Loucy (cell line): ENCODE measurements at regions not wholly inside any gene's neighbourhood (a gene's known extent, or its start where the extent isn't known, plus 50 kb on each side); places are given as distances from the start of the nearest gene placed in this dataset.

Experiments
- CTCF ChIP-seq: fragments of 200-600 bp; sonication (generic); conservative IDR thresholded peaks from 2 replicates; pipeline ENCODE4 v1.5.1; 2014; ENCODE audit warnings: mild to moderate bottlenecking, antibody characterized with exemption, low read length
- EZH2phosphoT487 ChIP-seq: fragments of 200-600 bp; IDR thresholded peaks from 2 replicates; pipeline ENCODE4 v1.6.1; 2018; ENCODE audit warnings: antibody characterized with exemption, mild to moderate bottlenecking, moderate library complexity, borderline replicate concordance

GRCh38 chr2:180553094-180553715 is 427.2 kb upstream of the UBE2E3 start:
- TF ChIP-seq CTCF = no peak
- TF ChIP-seq EZH2phosphoT487 = no peak
